Activated CD8-positive, alpha-beta memory T cell treated with anti-CD3 and anti-CD28 coated beads, Interleukin-2, amount 10 ng/mL, durations not matched to agents 7 days and 5 days (primary cell): ENCODE measurements at regions not wholly inside any gene's neighbourhood (a gene's known extent, or its start where the extent isn't known, plus 50 kb on each side); places are given as distances from the start of the nearest gene placed in this dataset.

Experiments used
- ATAC-seq: fragments of 150-1000 bp; cut with Tn5 transposase; one replicate; pipeline ENCODE4 v1.10.0; 2021; ENCODE audit warnings: moderate library complexity
- CTCF ChIA-PET: fragments of 350-600 bp; sonication (Branson Sonifier 250); formaldehyde crosslinking; loops from one replicate; lab custom pipeline; 2021; ENCODE audit warnings: antibody characterized with exemption; lab: Charles Lee
- DNase-seq: peaks from one replicate; pipeline ENCODE4 v3.0.0-alpha.2; 2020
- H3K27ac Mint-ChIP-seq: one replicate; pipeline ENCODE4 v1.8.0; 2021; ENCODE audit warnings: mild to moderate bottlenecking, mixed read lengths
- H3K27me3 Mint-ChIP-seq: one replicate; pipeline ENCODE4 v1.8.0; 2021; ENCODE audit warnings: mixed read lengths
- H3K36me3 Mint-ChIP-seq: one replicate; pipeline ENCODE4 v1.8.0; 2021; ENCODE audit warnings: mild to moderate bottlenecking, mixed read lengths
- H3K4me1 Mint-ChIP-seq: one replicate; pipeline ENCODE4 v1.8.0; 2021; ENCODE audit warnings: mixed read lengths
- H3K4me3 Mint-ChIP-seq: one replicate; pipeline ENCODE4 v1.8.0; 2021; ENCODE audit warnings: mild to moderate bottlenecking, moderate library complexity, mixed read lengths
- H3K9me3 Mint-ChIP-seq: one replicate; pipeline ENCODE4 v1.8.0; 2022; ENCODE audit warnings: low read depth, mixed read lengths

DNA sequence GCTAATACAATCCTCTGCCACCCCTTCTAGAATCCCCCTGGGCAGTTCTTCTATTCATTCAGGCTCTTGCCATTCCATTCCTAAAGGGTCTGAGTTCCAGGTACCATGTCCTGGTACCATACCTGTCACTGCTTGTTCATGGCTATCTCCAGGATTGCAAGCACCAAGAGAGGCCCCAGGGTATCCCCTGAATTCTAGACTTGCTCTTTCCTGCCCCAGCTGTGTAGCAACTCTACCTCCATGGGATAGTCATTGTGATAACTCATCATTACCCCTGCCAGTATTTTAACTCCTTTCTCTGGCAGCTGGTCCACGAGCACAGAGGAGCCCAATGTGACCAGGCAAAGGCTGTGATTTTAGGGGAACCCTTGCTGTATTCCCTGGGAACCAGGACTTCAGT, 143.7 kb upstream of the CDH5 start:
- no peaks in the 10 kb centered on the region for H3K27me3 Mint-ChIP-seq
- H3K4me1 Mint-ChIP-seq, result no peaks in the 10 kb centered on the region
- no peak for ATAC-seq
- CTCF ChIA-PET, result no interaction called here
- no peaks in the 10 kb centered on the region for H3K36me3 Mint-ChIP-seq
- no peak overlapping the region for H3K27ac Mint-ChIP-seq
- H3K4me3 Mint-ChIP-seq, result no peak overlapping the region
- no peaks in the 10 kb centered on the region for H3K9me3 Mint-ChIP-seq
- no peak for DNase-seq

- no peaks in the 10 kb centered on the region for H3K36me3 Mint-ChIP-seq
- no peak for ATAC-seq
- no peak for DNase-seq
- H3K4me3 Mint-ChIP-seq, result no peak overlapping the region
- CTCF ChIA-PET, result no interaction called here
- no peak overlapping the region for H3K27ac Mint-ChIP-seq
- no peaks in the 10 kb centered on the region for H3K27me3 Mint-ChIP-seq
- H3K9me3 Mint-ChIP-seq, result no peaks in the 10 kb centered on the region
- no peaks in the 10 kb centered on the region for H3K4me1 Mint-ChIP-seq
Observed at GRCh38 chr16:66220702-66221101, 145.8 kb upstream of the CDH5 start.

DNA sequence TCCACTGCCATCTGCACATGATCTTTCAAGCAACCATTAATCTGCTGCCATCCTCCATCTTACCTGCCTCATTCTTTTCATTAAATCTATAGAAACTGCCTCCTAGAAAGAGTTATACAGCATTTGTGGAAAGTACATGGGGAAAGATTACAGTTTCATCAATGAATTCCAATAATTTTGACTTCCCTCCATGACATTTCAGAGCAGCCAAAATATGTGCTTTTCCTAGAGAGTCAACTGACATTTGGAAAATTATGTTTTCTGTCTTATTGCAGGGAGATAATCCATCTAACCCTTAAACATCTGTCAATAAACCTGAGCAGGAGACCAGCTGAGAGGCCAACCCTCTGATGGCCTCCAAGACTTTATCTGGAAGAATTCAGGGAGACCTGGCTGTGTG, 147.0 kb upstream of the CDH5 start:
- ATAC-seq (no peak), DNase-seq (no peak)
- Mint-ChIP-seq H3K27me3 (peaks cover 3% of the 10 kb centered on the region), H3K4me1 (no peaks in the 10 kb centered on the region), H3K4me3 (no peak overlapping the region), H3K27ac (no peak overlapping the region), H3K36me3 (no peaks in the 10 kb centered on the region), H3K9me3 (no peaks in the 10 kb centered on the region)
- CTCF ChIA-PET, result no interaction called here

GRCh38 chr16:66212428-66212827, 154.1 kb upstream of the CDH5 start:
- CTCF ChIA-PET, result no interaction called here
- H3K9me3 Mint-ChIP-seq, result no peaks in the 10 kb centered on the region
- DNase-seq, result no peak
- H3K27ac Mint-ChIP-seq, result no peak overlapping the region
- ATAC-seq, result no peak
- H3K4me3 Mint-ChIP-seq, result no peak overlapping the region
- peaks cover 23% of the 10 kb centered on the region for H3K27me3 Mint-ChIP-seq
- no peaks in the 10 kb centered on the region for H3K36me3 Mint-ChIP-seq
- H3K4me1 Mint-ChIP-seq, result no peaks in the 10 kb centered on the region

GRCh38 chr16:66211651-66212050, 154.8 kb upstream of the CDH5 start:
- Mint-ChIP-seq H3K4me1 (no peaks in the 10 kb centered on the region), H3K27ac (no peak overlapping the region), H3K27me3 (peaks cover 23% of the 10 kb centered on the region), H3K4me3 (no peak overlapping the region), H3K36me3 (no peaks in the 10 kb centered on the region), H3K9me3 (no peaks in the 10 kb centered on the region)
- CTCF ChIA-PET, result no interaction called here
- no peak for ATAC-seq
- no peak for DNase-seq

DNA sequence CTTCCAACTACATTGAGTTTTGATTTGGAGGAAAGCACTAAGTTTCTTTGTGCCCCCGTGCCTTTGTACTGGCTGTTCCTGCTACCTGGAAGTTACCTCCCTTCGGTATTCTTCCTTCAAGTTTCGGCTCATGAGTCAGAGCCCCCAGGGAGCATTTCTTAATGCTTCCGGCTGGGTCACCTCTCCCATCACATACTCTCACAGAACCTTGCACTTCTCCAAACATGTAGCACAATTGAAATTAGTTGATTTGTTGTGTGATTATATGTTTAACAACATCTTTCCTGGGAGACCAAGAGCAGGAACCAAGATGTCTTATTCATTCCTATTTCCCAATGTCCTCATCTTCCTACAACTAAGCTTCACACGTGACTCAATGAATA, 158.6 kb upstream of the CDH5 start:
- CTCF ChIA-PET, result no interaction called here
- Mint-ChIP-seq H3K4me1 (no peaks in the 10 kb centered on the region), H3K9me3 (no peaks in the 10 kb centered on the region), H3K36me3 (no peaks in the 10 kb centered on the region), H3K27ac (no peak overlapping the region), H3K27me3 (peaks cover 14% of the 10 kb centered on the region), H3K4me3 (no peak overlapping the region)
- ATAC-seq, result no peak
- DNase-seq, result no peak

DNA sequence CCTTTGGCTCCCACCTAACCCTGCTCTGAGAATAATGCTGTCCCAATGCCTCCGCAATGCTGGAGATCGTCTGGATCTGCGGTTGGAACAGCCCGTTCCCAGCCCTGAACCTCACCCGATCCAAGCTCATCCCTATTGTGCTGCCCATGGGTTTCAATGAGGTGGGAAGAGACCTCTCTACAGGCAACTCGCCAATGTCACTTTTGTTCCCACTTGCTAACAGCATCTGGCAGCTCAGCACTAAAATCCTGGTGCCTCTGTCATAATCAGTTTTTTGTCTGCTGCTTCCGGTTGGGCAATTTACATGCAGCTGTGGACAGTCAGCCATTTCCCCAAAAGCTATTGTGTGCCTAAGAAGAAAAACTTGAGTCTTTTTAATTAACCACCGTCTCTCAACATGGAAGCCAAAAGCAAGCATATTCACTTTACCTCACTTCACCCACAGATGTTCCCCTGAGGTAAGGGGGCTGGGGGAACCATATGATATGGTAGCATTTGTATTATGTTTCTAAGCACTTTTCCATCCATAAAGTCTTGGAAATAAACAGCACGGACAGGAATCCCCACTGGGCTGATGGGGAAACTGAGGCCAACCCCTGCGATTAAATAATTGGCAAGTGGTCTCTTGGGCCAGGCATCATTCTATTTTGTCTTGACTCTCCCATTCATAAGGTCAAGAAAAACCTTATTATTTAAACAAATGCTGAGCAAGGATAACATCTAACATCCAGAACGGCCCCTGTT, 159.2 kb upstream of the CDH5 start:
- ATAC-seq (no peak), DNase-seq (no peak)
- H3K9me3 Mint-ChIP-seq, result no peaks in the 10 kb centered on the region
- H3K27ac Mint-ChIP-seq, result no peak overlapping the region
- CTCF ChIA-PET, result no interaction called here
- H3K4me1 Mint-ChIP-seq, result no peaks in the 10 kb centered on the region
- H3K36me3 Mint-ChIP-seq, result no peaks in the 10 kb centered on the region
- H3K27me3 Mint-ChIP-seq, result peaks cover 9% of the 10 kb centered on the region
- no peak overlapping the region for H3K4me3 Mint-ChIP-seq

DNA sequence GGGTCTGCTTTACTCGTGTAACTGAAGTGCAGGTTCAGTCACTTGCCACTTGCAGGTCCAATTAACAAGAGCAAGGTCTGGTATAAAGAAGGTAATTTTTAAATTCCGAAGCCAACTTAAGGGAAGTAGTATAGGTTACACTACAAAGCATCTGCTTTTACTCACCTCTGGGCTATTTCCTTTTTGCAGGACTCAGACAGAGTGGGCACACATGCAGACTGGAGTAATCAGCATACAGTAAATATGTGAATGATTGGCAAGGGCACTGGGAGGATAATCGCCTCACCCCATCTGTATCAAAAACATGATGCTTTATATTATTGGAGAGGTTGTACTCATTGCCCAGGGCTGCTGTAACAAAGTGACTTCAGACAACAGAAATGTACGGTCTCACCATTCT, 160.1 kb upstream of the CDH5 start:
- no peak for DNase-seq
- Mint-ChIP-seq H3K9me3 (no peaks in the 10 kb centered on the region), H3K4me3 (no peak overlapping the region), H3K4me1 (no peaks in the 10 kb centered on the region), H3K36me3 (no peaks in the 10 kb centered on the region), H3K27ac (no peak overlapping the region), H3K27me3 (peaks cover 7% of the 10 kb centered on the region)
- no peak for ATAC-seq
- CTCF ChIA-PET, result no interaction called here

GRCh38 chr16:66205287-66206231, 160.9 kb upstream of the CDH5 start:
- no peak overlapping the region for H3K27ac Mint-ChIP-seq
- H3K36me3 Mint-ChIP-seq, result no peaks in the 10 kb centered on the region
- no peak overlapping the region for H3K4me3 Mint-ChIP-seq
- peaks cover under 1% of the 10 kb centered on the region for H3K27me3 Mint-ChIP-seq
- no peak for ATAC-seq
- H3K9me3 Mint-ChIP-seq, result no peaks in the 10 kb centered on the region
- no peak for DNase-seq
- no peaks in the 10 kb centered on the region for H3K4me1 Mint-ChIP-seq
- CTCF ChIA-PET, result no interaction called here

GRCh38 chr16:66204756-66205155, 161.7 kb upstream of the CDH5 start:
- Mint-ChIP-seq H3K36me3 (no peaks in the 10 kb centered on the region), H3K27me3 (peaks cover 2% of the 10 kb centered on the region), H3K4me1 (no peaks in the 10 kb centered on the region), H3K4me3 (no peak overlapping the region), H3K27ac (no peak overlapping the region), H3K9me3 (no peaks in the 10 kb centered on the region)
- CTCF ChIA-PET, result no interaction called here
- DNase-seq (no peak), ATAC-seq (no peak)

DNA sequence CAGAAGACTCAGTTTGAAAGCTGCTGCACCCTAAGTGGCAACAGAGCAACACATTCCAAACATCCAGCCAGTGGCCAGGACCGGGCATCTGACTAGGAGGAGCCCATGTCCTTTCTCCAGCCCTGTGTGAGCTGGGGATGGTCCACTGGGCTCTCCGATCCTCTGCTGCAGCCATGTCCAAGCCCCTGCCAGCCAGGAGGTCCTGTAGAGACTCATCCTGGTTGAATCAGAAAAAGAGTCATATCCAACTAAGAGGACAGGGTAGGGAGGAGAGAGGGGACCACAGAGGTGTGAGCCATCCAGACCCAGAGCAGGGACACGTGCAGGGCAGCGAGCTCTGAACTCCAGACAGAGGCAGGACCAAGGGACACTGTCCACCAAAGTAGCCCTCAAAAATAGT, 163.0 kb upstream of the CDH5 start:
- Mint-ChIP-seq H3K4me1 (no peaks in the 10 kb centered on the region), H3K27ac (no peak overlapping the region), H3K27me3 (peaks cover 2% of the 10 kb centered on the region), H3K9me3 (no peaks in the 10 kb centered on the region), H3K36me3 (no peaks in the 10 kb centered on the region), H3K4me3 (no peak overlapping the region)
- ATAC-seq (no peak), DNase-seq (no peak)
- CTCF ChIA-PET, result no interaction called here

DNA sequence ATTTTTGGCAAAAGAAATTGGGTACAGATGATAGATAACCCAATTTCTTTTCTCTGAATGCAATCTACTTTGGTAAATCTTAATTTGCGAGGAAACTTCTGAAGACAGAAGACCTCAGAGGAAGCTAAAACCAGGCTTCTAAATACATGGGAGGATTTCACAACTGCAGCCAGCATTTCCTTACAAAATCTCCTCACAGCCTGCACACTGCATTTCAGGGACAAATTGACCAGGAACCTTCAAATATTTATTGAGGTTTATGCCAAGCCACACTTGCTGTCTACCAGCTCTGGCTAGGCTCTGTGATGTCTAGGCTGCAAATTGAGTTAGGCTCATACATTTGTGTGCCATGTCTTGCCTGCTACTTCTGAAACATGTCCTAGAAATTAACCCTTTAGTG, 167.3 kb upstream of the CDH5 start:
- Mint-ChIP-seq H3K27ac (no peak overlapping the region), H3K9me3 (no peaks in the 10 kb centered on the region), H3K4me3 (no peak overlapping the region), H3K27me3 (peaks cover 2% of the 10 kb centered on the region), H3K4me1 (no peaks in the 10 kb centered on the region), H3K36me3 (no peaks in the 10 kb centered on the region)
- ATAC-seq (no peak), DNase-seq (no peak)
- CTCF ChIA-PET, result no interaction called here

- no peak overlapping the region for H3K27ac Mint-ChIP-seq
- H3K9me3 Mint-ChIP-seq, result no peaks in the 10 kb centered on the region
- H3K4me1 Mint-ChIP-seq, result no peaks in the 10 kb centered on the region
- H3K4me3 Mint-ChIP-seq, result no peak overlapping the region
- CTCF ChIA-PET, result no interaction called here
- H3K27me3 Mint-ChIP-seq, result peaks cover 2% of the 10 kb centered on the region
- H3K36me3 Mint-ChIP-seq, result no peaks in the 10 kb centered on the region
- no peak for ATAC-seq
- no peak for DNase-seq
Observed at GRCh38 chr16:66198641-66199040, 167.8 kb upstream of the CDH5 start.

DNA sequence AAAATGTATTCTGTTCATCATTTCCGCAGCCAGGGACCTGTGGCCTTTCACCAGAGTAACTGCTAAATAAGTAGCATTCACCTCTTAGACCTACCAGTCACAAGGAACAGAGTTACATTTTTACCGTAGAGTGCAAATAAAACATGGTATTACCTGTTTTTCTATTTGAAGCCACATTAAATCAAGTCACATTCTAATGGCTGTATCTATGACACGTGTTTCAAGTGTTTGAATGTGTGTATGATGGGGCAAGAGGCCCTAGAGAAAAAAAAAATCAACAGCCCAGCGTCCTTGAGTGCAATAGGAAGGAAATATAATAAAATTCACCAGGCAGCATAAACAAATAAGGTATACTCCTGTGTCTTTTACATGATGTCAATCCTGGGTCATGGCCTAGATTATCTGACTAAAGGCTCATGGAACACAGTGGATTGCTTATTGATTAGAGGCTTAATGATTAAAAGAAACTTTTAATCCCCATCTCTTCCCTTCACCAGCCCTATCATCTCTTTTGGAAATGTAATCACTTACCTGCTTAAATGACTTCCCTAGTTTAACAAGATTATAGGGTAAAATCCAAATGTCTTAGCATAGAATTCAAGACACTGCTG, 168.7 kb upstream of the CDH5 start:
- DNase-seq (no peak), ATAC-seq (no peak)
- Mint-ChIP-seq H3K36me3 (no peaks in the 10 kb centered on the region), H3K4me3 (no peak overlapping the region), H3K27ac (no peak overlapping the region), H3K9me3 (no peaks in the 10 kb centered on the region), H3K27me3 (peaks cover 2% of the 10 kb centered on the region), H3K4me1 (no peaks in the 10 kb centered on the region)
- CTCF ChIA-PET, result no interaction called here
